ENCODE measurements at regions not wholly inside any gene's neighbourhood (a gene's known extent, or its start where the extent isn't known, plus 50 kb on each side); places are given as distances from the start of the nearest gene placed in this dataset.

- no peak for TF ChIP-seq CTCF (conservative IDR thresholded peaks at IDR 0.05; ENCODE audit: low read length)
- TF ChIP-seq EZH2phosphoT487 (IDR thresholded peaks at IDR 0.05; ENCODE audit: borderline replicate concordance): no peak
These were observed 223.5 kb upstream of the SYT10 start for GRCh38 chr12:33663000-33663654.

Measured in Loucy (cell line).